ENCODE measurements at regions not wholly inside any gene's neighbourhood (a gene's known extent, or its start where the extent isn't known, plus 50 kb on each side); places are given as distances from the start of the nearest gene placed in this dataset.

DNA sequence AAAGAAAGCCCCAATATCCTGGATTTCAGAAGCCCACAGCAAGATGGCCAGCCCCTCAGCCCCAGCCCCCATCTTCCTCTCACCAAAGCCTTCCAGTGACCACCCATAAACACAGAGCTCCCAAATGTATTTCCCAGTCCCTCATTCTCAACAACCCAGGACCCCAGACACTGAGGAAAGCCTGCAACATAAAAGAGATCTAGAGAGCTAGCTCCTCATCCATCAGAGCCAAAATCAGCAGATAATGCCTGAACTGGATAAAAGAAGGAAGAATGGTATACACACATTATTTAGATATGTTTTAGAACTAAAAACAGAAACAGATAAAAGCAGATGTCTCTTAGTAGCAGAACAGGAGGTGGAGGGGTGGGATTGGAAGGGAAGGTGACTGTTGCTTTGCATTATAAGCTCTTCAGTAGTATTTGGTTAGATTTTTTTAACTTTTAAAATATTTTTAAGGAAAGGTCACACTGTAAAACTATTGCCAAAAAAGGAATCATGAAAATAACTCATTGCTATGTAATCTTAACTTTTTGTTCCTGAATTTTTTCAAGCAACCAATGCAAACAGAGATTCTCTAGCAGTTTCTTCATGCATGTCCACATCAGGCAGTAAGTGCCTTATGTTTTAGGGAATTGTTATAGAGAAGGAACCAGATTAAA is 144.2 kb upstream of the PKDCC start:
- no peak for DNase-seq

GRCh38 chr2:41904459-41904858 is 143.4 kb upstream of the PKDCC start:
- DNase-seq, result no peak

GRCh38 chr2:41905597-41906337 is 142.1 kb upstream of the PKDCC start:
- DNase-seq, result no peak

- DNase-seq, result no peak
Observed at GRCh38 chr2:41906338-41906725, 141.5 kb upstream of the PKDCC start.

DNA sequence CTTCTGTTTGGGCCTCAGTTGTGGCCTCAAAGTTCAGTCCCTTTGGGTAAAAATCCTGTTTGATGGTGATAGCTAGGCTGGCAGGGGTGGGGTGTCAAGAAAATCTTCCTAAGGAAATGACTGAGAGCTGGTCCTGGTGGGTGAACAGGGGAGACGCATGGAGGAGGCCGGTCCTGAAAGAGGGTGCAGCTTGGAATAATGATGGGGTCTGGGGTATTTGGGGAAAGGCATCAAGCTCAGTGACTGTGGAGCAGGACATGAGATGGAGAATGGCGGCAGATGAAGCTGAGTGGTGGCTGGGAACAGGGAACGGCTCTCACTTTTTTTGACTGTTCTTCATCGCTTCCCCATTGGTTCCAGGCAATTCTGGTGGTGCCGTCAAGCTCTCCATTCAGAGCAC is 140.7 kb upstream of the PKDCC start:
- no peak for DNase-seq

DNA sequence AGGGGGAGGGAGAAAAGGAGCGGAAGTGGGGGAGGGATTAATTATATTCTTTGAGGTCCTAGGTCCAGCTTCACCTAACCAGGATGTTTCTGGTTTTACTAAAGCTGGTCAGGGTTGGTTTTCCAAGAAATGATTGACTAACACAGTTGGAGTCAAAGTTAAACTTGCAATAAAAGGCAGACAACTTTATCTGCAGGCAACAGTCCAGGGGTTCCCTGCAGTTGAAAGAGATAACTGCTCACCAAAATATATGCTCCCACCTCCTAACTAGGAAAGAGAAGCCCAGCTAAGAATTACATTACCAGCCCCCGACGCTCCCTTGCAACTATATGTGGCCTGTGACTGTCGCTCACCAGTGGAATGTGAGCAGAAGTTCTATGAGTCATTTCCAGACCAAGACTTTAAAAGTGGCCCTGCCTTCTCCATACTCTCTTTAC is 140.0 kb upstream of the PKDCC start:
- no peak for DNase-seq

GRCh38 chr2:41908349-41908748 is 139.5 kb upstream of the PKDCC start:
- DNase-seq, result no peak

GRCh38 chr2:41909584-41909983 is 138.2 kb upstream of the PKDCC start:
- no peak for DNase-seq

- no peak for DNase-seq
Observed at GRCh38 chr2:41910126-41910525, 137.7 kb upstream of the PKDCC start.

GRCh38 chr2:41911033-41911432 is 136.8 kb upstream of the PKDCC start:
- no peak for DNase-seq

- no peak for DNase-seq
Observed at GRCh38 chr2:41912337-41912736, 135.5 kb upstream of the PKDCC start.

- DNase-seq, result no peak
Observed at GRCh38 chr2:41912776-41913175, 135.0 kb upstream of the PKDCC start.

GRCh38 chr2:41913311-41913710 is 134.5 kb upstream of the PKDCC start:
- DNase-seq, result no peak

DNA sequence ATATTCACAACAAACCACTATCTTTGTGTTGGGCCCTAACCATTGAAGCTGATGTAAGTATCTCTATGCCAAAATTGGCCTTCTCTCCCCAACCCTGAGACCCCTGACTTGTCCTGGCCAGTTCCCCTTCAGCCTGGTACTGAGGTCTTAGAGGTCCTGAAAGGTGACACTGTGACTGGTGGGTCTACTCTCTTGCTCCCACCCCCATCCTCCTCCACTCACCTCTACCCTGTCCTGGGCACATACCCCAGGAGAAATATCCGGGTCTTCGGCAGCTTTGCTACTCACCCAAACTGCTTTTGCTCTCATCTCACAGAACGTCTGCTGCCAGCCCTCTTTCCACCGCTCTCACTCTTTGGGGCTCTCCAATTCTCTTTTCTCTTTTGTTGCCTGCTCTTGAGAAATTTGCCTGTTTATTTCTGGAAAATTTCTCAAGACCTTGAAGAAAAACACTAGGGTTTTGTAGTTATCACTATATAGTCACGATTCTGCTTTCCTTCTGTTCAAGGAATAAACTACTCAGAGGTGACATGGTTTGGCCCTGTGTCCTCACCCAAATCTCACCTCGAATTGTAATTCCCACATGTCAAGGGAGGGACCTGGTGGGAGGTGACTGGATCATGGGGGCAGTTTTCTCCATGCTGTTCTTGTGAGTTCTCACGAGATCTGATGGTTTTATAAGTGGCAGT is 133.8 kb upstream of the PKDCC start:
- DNase-seq, result no peak

- no peak for DNase-seq
Observed at GRCh38 chr2:41914936-41915335, 132.9 kb upstream of the PKDCC start.

GRCh38 chr2:41916177-41916576 is 131.6 kb upstream of the PKDCC start:
- DNase-seq, result no peak

GRCh38 chr2:41917587-41917986 is 130.2 kb upstream of the PKDCC start:
- DNase-seq, result no peak

GRCh38 chr2:41919135-41919534 is 128.7 kb upstream of the PKDCC start:
- DNase-seq, result no peak

GRCh38 chr2:41920181-41920580 is 127.6 kb upstream of the PKDCC start:
- DNase-seq, result no peak

- DNase-seq, result no peak
Observed at GRCh38 chr2:41920812-41921211, 127.0 kb upstream of the PKDCC start.

GRCh38 chr2:41922177-41922576 is 125.6 kb upstream of the PKDCC start:
- peak in 1 of 3 donors; percentile 10 for DNase-seq

GRCh38 chr2:41923156-41923786 is 124.5 kb upstream of the PKDCC start:
- DNase-seq, result no peak

DNA sequence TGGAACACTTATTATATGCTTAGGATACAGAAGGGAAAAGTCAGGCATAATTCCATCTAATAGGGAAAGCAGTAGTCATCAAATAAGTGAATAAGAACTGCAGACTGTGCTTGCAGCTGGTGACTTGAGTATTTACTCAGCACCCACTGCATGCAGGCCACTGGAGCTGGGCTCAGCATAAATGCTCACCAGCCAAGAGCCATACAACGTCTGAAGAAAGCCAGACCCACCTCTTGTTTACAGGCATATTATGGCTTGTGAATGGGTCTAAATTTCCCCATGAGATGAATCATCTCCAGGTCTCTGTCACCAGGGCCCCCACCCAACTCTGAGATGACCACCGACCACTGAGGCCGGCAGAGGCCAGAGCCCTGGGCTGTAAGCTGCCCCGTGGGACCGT is 123.8 kb upstream of the PKDCC start:
- DNase-seq, result no peak
